ENCODE measurements at regions not wholly inside any gene's neighbourhood (a gene's known extent, or its start where the extent isn't known, plus 50 kb on each side); places are given as distances from the start of the nearest gene placed in this dataset.
A peak's percentile ranks its signal among the peaks of the same experiment; 100 is the strongest.

DNA sequence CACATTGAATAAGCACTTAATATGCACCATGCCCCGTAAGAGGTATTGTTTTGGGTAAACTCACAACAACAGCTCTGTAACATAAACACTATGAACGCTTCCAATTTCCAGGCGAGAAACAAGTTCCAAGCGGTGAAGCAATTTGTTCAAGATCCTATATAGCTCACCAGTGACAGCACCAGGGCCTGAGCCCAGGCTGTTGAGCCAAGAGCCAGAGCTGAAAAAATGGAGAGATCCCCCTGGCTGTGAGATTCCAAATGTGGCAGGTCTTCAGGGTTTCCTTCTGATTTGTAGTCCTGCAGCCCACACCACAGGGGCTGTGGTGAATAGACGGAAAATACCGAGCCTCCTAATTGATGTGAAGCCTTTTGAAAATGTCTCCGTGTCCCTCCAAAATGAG lies 268.0 kb upstream of the KIRREL3 start:
- 76 to 83% methylated on average over 7 of the region's 7 CpGs for WGBS, 2 donors

DNA sequence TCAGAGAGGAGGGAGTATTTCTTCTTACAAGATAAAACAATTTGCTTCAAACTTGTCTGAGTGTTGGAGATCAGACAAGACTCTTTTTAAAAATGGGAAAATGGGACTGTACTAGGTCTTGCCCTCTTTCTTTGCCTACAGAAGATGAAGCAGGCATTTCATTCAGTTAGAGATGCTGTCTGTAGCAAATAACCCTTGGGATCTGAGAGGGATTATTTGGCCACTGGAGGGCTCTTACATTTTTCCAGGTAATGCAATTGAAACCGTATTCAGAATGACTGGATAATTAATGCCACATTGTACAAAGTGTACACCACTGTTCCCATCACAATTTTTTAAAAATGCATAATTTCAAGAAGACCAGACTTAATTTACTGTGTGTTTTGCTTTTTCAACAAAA lies 258.5 kb upstream of the KIRREL3 start:
- Histone ChIP-seq H3K27ac (ENCODE audit: low read depth in 1 of 2, low read length in 1 of 2) (no peak overlapping the region), H3K4me3 (no peak overlapping the region), H3K9ac (ENCODE audit: insufficient read depth in 1 of 2, low read length in 2 of 2) (no peak overlapping the region), H3K4me1 (ENCODE audit: control insufficient read depth in 5 of 5, insufficient read depth in 5 of 5, low read length in 5 of 5) (no peaks in the 10 kb centered on the region), H3K9me3 (ENCODE audit: control insufficient read depth in 4 of 4, insufficient read depth in 3 of 4, low read length in 3 of 4) (no peaks in the 10 kb centered on the region), H3K36me3 (ENCODE audit: control insufficient read depth in 4 of 4, insufficient read depth in 4 of 4, low read length in 4 of 4) (no peaks in the 10 kb centered on the region), H3K27me3 (ENCODE audit: control insufficient read depth in 3 of 3, insufficient read depth in 3 of 3, low read length in 2 of 3) (no peaks in the 10 kb centered on the region)
- no peak for ATAC-seq (ENCODE audit: insufficient read depth, low FRiP score)
- WGBS, 2 donors = 57 to 76% methylated on average over 1 of the region's 1 CpG
- TF ChIP-seq, protein P1, sequence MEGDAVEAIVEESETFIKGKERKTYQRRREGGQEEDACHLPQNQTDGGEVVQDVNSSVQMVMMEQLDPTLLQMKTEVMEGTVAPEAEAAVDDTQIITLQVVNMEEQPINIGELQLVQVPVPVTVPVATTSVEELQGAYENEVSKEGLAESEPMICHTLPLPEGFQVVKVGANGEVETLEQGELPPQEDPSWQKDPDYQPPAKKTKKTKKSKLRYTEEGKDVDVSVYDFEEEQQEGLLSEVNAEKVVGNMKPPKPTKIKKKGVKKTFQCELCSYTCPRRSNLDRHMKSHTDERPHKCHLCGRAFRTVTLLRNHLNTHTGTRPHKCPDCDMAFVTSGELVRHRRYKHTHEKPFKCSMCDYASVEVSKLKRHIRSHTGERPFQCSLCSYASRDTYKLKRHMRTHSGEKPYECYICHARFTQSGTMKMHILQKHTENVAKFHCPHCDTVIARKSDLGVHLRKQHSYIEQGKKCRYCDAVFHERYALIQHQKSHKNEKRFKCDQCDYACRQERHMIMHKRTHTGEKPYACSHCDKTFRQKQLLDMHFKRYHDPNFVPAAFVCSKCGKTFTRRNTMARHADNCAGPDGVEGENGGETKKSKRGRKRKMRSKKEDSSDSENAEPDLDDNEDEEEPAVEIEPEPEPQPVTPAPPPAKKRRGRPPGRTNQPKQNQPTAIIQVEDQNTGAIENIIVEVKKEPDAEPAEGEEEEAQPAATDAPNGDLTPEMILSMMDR (IDR thresholded peaks at IDR 0.05; ENCODE audit: control extremely low read depth, extremely low read depth) = no peak
- no peak for DNase-seq

More for the DNA sequence above, 268.0 kb upstream of the KIRREL3 start:
- DNase-seq (peak in 1 of 3 donors; percentile 28), ATAC-seq (ENCODE audit: insufficient read depth, low FRiP score) (no peak)
- H3K4me1 ChIP-seq (ENCODE audit: control insufficient read depth in 5 of 5, insufficient read depth in 5 of 5, low read length in 5 of 5) = peaks cover 0 to 2% (median 0%) of the 10 kb centered on the region in 5 donors
- no peak overlapping the region for H3K9ac ChIP-seq (ENCODE audit: insufficient read depth in 1 of 2, low read length in 2 of 2)
- H3K27me3 ChIP-seq (ENCODE audit: control insufficient read depth in 3 of 3, insufficient read depth in 3 of 3, low read length in 2 of 3) = no peaks in the 10 kb centered on the region
- no peak overlapping the region for H3K27ac ChIP-seq (ENCODE audit: low read depth in 1 of 2, low read length in 1 of 2)
- no peak overlapping the region for H3K4me3 ChIP-seq
- H3K36me3 ChIP-seq (ENCODE audit: control insufficient read depth in 4 of 4, insufficient read depth in 4 of 4, low read length in 4 of 4) = no peaks in the 10 kb centered on the region
- TF ChIP-seq, protein P1 (IDR thresholded peaks at IDR 0.05; ENCODE audit: control extremely low read depth, extremely low read depth) = no peak
- peaks cover 0 to 9% (median 0%) of the 10 kb centered on the region in 4 donors for H3K9me3 ChIP-seq (ENCODE audit: control insufficient read depth in 4 of 4, insufficient read depth in 3 of 4, low read length in 3 of 4)

DNA sequence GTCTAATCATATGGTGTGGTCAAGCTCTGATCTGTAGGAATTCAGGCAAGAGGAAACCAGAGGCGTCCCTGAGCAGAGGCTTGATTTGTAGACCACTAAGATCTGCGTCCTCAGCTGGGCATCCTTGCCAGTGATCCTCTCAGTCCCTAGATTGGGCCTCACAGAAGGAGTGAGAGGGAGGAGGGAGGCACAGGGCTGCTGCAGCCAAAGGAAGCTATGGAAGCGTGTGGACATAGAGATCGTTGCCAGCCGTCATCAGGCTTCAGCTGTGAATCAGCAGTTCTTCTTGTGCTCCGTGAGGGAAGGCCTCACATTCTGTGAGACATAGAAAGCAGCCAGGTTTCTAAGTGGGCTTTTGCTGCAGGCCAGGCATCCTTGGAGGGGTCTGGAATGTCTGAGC lies 254.6 kb upstream of the KIRREL3 start:
- no peaks in the 10 kb centered on the region for H3K36me3 ChIP-seq (ENCODE audit: control insufficient read depth in 4 of 4, insufficient read depth in 4 of 4, low read length in 4 of 4)
- 41 to 61% methylated on average over 6 of the region's 6 CpGs for WGBS, 2 donors
- TF ChIP-seq, protein P1 (IDR thresholded peaks at IDR 0.05; ENCODE audit: control extremely low read depth, extremely low read depth) = no peak
- no peak overlapping the region for H3K4me3 ChIP-seq
- H3K4me1 ChIP-seq (ENCODE audit: control insufficient read depth in 5 of 5, insufficient read depth in 5 of 5, low read length in 5 of 5) = peaks cover 0 to 6% (median 0%) of the 10 kb centered on the region in 5 donors
- no peaks in the 10 kb centered on the region for H3K9me3 ChIP-seq (ENCODE audit: control insufficient read depth in 4 of 4, insufficient read depth in 3 of 4, low read length in 3 of 4)
- H3K27ac ChIP-seq (ENCODE audit: low read depth in 1 of 2, low read length in 1 of 2) = no peak overlapping the region
- no peak overlapping the region for H3K9ac ChIP-seq (ENCODE audit: insufficient read depth in 1 of 2, low read length in 2 of 2)
- H3K27me3 ChIP-seq (ENCODE audit: control insufficient read depth in 3 of 3, insufficient read depth in 3 of 3, low read length in 2 of 3) = no peaks in the 10 kb centered on the region
- no peak for ATAC-seq (ENCODE audit: insufficient read depth, low FRiP score)
- DNase-seq = peak; percentile 46 to 77 (median 58)

DNA sequence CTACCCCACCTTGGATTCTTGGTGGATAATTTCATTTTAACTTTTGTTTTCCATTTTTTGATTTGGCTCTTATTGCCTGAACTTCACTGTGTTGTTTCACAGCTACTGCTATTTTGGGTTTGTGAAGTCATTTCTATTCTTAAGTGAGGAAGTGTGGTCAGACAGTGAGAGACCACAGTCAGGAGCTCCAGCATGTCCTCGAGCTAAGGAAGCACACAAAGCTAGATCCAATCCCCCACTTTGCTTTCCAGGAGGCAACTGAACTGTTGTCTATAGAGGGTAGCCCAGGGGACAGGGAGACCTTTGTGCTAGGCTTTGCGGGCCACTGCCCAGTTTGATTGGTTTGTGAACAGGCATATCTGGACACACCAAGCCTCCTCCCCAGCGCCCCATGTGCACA lies 251.8 kb upstream of the KIRREL3 start:
- peaks cover 0 to 2% (median 0%) of the 10 kb centered on the region in 4 donors for H3K9me3 ChIP-seq (ENCODE audit: control insufficient read depth in 4 of 4, insufficient read depth in 3 of 4, low read length in 3 of 4)
- H3K4me3 ChIP-seq = no peak overlapping the region
- no peaks in the 10 kb centered on the region for H3K27me3 ChIP-seq (ENCODE audit: control insufficient read depth in 3 of 3, insufficient read depth in 3 of 3, low read length in 2 of 3)
- H3K4me1 ChIP-seq (ENCODE audit: control insufficient read depth in 5 of 5, insufficient read depth in 5 of 5, low read length in 5 of 5) = peaks cover 0 to 6% (median 0%) of the 10 kb centered on the region in 5 donors
- no peaks in the 10 kb centered on the region for H3K36me3 ChIP-seq (ENCODE audit: control insufficient read depth in 4 of 4, insufficient read depth in 4 of 4, low read length in 4 of 4)
- TF ChIP-seq, protein P1 (IDR thresholded peaks at IDR 0.05; ENCODE audit: control extremely low read depth, extremely low read depth) = no peak
- no peak overlapping the region for H3K9ac ChIP-seq (ENCODE audit: insufficient read depth in 1 of 2, low read length in 2 of 2)
- no peak overlapping the region for H3K27ac ChIP-seq (ENCODE audit: low read depth in 1 of 2, low read length in 1 of 2)
- ATAC-seq (ENCODE audit: insufficient read depth, low FRiP score) = no peak
- WGBS, 2 donors = 62 to 64% methylated on average over 3 of the region's 3 CpGs
- peak in 1 of 3 donors; percentile 13 for DNase-seq
